AG04449 (cell line): ENCODE measurements at regions not wholly inside any gene's neighbourhood (a gene's known extent, or its start where the extent isn't known, plus 50 kb on each side); places are given as distances from the start of the nearest gene placed in this dataset.

Experiments used
- CTCF ChIA-PET: fragments of 350-600 bp; formaldehyde crosslinking; extraction: SDS; loops from one replicate; lab custom pipeline; 2021; ENCODE audit warnings: antibody characterized with exemption; lab: Yijun Ruan, JAX
- POLR2A ChIA-PET: fragments of 400-600, 350-600 bp; formaldehyde crosslinking; extraction: SDS; loops from one replicate; lab custom pipeline; 2020; ENCODE audit warnings: antibody characterized with exemption, inconsistent platforms; lab: Yijun Ruan, JAX
- DNase-seq: peaks from one replicate; pipeline ENCODE4 v3.0.0-alpha.2; 2010; ENCODE audit warnings: low read depth, low spot score
- H3K4me3 ChIP-seq: 2 replicates; pipeline ENCODE4 v1.5.1; 2011; ENCODE audit warnings: low read depth, mild to moderate bottlenecking, control low read depth, low read length
- CTCF ChIP-seq: IDR thresholded peaks from one replicate; pipeline ENCODE4 v1.5.1; 2011; ENCODE audit warnings: mild to moderate bottlenecking, moderate library complexity, low read length, control low read depth, inconsistent platforms; ENCODE audit not compliant: insufficient read depth; ENCODE audit errors: missing control alignments

- no peak for TF ChIP-seq CTCF
- CTCF ChIA-PET, result no interaction called here
- H3K4me3 ChIP-seq, result no peak overlapping the region
- no peak for DNase-seq
- POLR2A ChIA-PET, result no interaction called here
These were observed 473.9 kb downstream of the HS3ST3B1 start for GRCh38 chr17:14774774-14775173.

GRCh38 chr17:14772776-14773175 lies 471.9 kb downstream of the HS3ST3B1 start:
- CTCF ChIA-PET, result interaction anchor here (0.7 to 1.4 kb wide), 2 partner anchors 153 to 1590 kb away, joined by 4 to 5 read pairs; no protein-coding TSS in a partner anchor
- H3K4me3 ChIP-seq, result no peak overlapping the region
- POLR2A ChIA-PET, result no interaction called here
- DNase-seq, result no peak
- no peak for TF ChIP-seq CTCF

- ChIA-PET CTCF (interaction anchor here (1.2 to 1.4 kb wide), 2 partner anchors 14 to 154 kb away, joined by 3 to 5 read pairs; no protein-coding TSS in a partner anchor), POLR2A (no interaction called here)
- TF ChIP-seq CTCF, result no peak
- H3K4me3 ChIP-seq, result no peak overlapping the region
- DNase-seq, result no peak
These were observed 470.7 kb downstream of the HS3ST3B1 start for GRCh38 chr17:14771543-14771942.

- CTCF ChIA-PET, result interaction anchor here (0.9 kb wide), 1 partner anchor 157 kb away, joined by 3 read pairs; no protein-coding TSS in a partner anchor
- POLR2A ChIA-PET, result no interaction called here
- DNase-seq, result no peak
- H3K4me3 ChIP-seq, result no peak overlapping the region
- TF ChIP-seq CTCF, result no peak
These were observed 468.0 kb downstream of the HS3ST3B1 start for GRCh38 chr17:14768923-14769322.

DNA sequence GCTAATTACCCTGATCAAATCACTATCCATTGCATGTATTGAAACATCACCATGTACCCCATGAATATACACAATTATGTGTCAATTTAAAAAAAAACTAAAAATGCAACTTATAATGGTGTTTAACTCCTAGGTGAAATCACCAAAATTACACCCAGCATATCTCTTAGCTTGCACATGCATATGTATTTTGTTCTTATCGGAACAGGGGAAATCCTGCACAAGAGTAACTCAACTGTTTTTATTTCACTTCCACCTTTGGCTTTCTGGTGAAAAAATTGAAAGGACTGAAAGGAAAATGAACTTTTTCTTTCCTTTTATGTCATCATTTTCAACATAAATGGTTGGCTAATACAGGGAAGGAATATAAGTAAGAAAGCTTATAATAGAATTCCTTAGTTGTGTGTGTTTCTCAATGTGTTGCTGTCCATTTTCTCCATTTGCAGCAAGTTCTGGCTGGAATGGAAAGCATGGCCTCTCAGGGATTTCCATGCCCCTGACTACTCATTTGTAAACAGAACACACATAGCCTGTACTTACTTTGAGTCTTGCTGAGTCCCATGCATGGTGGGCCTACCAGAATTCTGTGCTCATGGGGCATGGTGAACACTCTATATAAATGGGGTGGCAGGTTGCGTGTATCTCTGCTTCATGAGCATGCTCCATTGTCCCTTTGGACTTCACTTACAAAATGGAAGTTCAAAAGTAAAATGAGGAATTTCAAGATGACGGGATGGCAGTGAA lies 462.0 kb downstream of the HS3ST3B1 start:
- no peak overlapping the region for H3K4me3 ChIP-seq
- no peak for DNase-seq
- TF ChIP-seq CTCF, result no peak
- POLR2A ChIA-PET, result no interaction called here
- CTCF ChIA-PET, result no interaction called here

- DNase-seq, result no peak
- POLR2A ChIA-PET, result interaction anchor here (0.6 to 1.0 kb wide), 2 partner anchors 15 to 178 kb away, joined by 3 read pairs; no protein-coding TSS in a partner anchor
- CTCF ChIA-PET, result interaction anchor here (1.2 to 1.9 kb wide), 3 partner anchors 10 to 166 kb away, joined by 3 to 8 read pairs (median 7); no protein-coding TSS in a partner anchor
- no peak for TF ChIP-seq CTCF
- H3K4me3 ChIP-seq, result no peak overlapping the region
These were observed 460.0 kb downstream of the HS3ST3B1 start for GRCh38 chr17:14760719-14761411.
